ENCODE measurements at regions not wholly inside any gene's neighbourhood (a gene's known extent, or its start where the extent isn't known, plus 50 kb on each side); places are given as distances from the start of the nearest gene placed in this dataset.
"Not testable (repeated sequence)": the region's sequence is repeated elsewhere in the genome, so short reads cannot be mapped to it uniquely, and the experiment has no call there.

DNA sequence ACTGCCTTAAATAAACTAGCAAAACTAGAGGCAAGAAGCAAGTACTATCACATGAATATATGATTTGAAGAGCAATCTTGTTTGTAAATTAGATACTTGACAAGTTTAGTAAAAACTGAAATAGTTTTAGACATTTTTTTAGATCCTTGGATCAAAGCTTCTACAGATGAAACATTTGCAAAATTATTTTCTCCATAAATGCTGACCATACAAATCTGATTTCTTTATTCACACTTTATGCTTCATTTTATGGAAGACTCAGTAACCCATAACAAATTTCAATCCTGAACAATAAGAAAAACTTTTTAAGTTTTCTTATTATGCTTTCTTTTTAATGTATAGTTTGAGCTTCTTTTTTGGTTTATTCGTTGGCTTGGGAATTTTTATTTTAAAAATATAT is 750.2 kb upstream of the SLITRK5 start:
- intact Hi-C loops (cut with DNase I): no loop called here
- no peak for DNase-seq

DNA sequence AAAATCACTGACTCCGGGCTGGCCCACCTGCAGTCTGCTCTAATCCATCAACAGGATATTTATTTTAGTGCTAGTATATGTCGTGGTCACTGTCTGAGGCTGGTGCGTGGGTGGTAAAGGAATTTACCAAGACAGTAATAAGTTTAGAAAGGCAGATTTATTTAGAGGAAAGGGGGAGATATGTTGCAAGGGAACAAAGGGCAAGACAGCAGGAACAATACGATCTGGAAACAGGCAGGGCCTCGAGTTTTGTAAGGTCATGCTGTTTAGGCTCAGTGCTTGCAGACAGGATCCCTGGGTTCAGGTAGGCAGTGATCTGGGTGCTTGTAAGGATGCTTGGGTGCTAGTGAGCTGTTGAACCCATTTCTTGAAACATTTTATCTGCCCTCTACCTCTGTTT is 748.2 kb upstream of the SLITRK5 start:
- no peak for DNase-seq
- intact Hi-C loops (cut with DNase I): no loop called here

DNA sequence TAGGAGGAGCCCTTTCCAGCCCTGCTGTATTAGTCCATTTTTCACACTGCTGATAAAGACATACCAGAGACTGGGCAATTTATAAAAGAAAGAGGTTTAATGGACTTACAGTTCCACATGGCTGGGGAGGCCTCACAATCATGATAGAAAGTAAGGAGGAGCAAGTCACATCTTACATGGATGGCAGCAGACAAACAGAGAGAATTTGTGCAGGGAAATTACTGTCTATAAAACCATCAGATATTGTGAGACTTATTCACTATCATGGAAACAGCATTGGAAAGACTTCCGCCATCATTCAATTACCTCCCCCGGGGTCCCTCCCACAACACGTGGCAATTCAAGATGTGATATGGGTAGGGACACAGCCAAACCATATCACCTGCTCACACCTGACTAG is 744.3 kb upstream of the SLITRK5 start:
- intact Hi-C loops (cut with DNase I); DNase-seq: not testable (repeated sequence)

DNA sequence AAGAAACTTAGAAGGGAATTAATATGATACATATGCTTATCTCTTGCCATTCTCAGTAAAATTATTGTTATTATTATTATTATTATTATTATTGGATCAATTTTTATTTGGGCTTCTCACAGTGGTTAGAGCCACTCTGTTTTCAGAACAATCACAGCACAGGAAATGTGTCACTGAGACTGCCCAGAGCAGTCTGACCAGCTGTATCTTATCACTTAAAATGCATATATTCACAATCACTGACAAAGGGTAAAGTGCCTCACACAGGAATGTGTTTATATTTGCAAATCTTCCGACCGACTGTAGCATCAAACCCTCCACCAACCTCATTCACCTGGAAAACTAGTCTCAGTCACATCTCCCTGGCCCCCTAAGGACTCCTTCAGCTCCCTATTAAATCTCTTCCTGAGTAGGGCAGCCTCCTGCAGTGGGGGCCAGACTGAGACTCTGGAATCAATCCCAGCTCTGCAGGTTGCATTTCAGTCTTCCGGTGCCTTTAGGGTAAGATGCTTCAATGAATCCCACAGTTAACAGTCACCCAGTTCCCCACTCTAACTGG is 738.3 kb upstream of the SLITRK5 start:
- DNase-seq: no peak
- intact Hi-C loops (cut with DNase I): no loop called here

DNA sequence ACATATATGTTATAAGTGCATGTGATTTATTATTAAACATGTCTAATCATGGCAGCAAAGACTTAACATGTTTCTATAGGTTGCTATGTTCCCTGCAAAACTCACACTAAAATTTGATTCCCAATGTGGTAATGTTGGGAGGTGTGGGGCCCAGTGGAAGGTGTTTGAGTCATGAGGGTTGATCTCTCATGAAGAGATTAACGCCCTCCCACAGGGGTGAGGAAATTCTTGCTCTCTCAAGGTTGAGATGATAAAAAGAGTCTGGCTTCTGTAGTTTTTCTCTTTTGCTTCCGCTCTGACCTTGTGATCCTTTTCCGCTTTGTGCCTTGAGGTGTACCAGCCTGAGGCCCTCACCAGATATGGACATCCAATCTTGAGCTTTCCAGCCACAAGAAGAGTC is 737.5 kb upstream of the SLITRK5 start:
- intact Hi-C loops (cut with DNase I): no loop called here
- no peak for DNase-seq

DNA sequence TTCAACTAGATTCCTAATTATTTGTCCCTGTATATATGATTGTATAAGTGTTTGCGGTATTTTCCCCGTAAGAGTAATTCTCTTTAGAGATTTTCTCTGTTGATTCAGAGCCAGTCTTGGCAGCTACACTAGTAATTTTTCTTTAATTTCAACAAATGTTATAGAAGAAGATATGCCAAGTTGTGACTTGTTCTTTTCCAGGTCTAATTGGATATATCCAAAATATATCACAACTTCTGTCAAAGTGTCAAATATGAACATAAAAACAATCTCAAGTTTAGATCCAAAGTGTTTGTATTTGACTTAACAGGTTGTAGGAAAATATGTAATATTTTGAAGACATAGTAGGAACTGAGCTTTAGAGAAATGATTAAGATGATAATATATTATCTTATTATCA is 733.9 kb upstream of the SLITRK5 start:
- intact Hi-C loops (cut with DNase I): no loop called here
- no peak for DNase-seq

DNA sequence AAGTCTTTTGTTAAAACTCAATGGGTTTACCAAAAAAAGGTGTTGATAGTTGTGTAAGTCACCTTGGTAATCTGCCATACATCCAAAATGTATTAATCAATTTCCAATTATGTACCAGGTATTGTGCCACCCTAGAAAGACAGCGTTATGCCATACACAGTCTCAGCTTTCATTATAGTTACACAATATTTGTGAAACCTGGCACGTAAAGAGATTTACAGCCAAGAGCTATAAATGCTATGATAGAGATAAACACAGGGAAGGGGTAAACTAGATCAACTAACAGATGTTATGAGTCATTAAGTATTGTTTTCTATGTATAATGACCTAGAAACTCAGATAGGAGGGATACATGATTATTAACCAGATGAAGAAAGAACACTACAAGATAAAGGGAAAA is 725.6 kb upstream of the SLITRK5 start:
- no peak for DNase-seq
- intact Hi-C loops (cut with DNase I): no loop called here

DNA sequence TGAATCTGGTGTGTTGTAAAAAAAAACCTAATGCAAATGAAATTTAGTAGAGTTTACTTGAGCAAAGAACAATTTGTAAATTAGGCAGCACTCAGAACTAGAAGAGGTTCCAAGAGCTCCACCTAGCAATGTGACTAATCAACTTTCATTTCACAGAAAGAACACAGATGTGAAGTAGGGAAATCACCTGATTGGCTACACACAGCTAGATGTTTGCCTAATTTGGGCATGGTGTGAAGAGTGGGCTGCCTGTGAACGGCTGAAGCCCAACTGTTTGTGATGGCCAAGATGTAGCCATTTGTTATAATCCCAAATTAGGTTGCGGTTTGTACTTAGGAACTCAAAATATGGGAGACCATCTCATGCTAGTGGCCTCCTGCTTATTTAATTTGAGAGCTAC is 724.4 kb upstream of the SLITRK5 start:
- peak in 1 of 10 donors; percentile 17 for DNase-seq

DNA sequence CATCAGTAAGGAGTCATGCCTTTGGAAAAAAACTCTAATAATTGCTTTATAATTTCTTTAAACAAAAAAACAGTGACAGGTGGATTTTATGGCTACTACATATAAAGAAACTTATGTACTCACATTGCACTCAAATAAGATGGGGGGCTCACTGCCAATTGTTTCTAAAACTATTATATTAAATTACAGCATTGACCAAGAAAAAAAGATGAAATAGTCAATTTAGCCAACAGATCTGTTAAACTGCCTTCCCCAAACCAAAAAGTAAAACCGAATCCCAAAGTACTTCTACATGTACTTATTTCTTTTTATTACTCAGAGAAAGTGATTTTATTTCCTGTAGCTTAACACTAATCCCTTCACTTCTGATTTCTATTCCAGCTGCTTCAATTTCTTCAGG is 716.8 kb upstream of the SLITRK5 start:
- intact Hi-C loops (cut with DNase I): no loop called here
- no peak for DNase-seq

More for the DNA sequence above, 724.4 kb upstream of the SLITRK5 start:
- intact Hi-C loops (cut with DNase I): no loop called here

DNA sequence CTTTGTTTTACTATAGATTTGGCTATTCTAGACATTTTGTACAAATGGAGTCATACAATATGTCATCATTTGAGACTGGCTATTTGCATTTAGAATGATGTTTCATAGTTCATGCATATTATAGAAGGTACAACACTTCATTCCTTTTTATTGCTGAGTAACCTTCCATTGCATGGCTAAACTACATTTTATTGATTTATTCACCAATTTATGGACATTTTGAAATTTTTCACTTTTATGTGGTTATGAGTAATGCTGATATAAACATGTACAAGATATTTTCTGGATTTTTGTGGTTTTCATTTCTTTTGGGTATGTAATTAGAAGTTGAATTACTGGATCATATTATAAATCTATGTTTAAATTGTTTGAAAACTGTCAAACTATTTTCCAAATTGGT is 710.3 kb upstream of the SLITRK5 start:
- no peak for DNase-seq
- intact Hi-C loops (cut with DNase I): no loop called here

DNA sequence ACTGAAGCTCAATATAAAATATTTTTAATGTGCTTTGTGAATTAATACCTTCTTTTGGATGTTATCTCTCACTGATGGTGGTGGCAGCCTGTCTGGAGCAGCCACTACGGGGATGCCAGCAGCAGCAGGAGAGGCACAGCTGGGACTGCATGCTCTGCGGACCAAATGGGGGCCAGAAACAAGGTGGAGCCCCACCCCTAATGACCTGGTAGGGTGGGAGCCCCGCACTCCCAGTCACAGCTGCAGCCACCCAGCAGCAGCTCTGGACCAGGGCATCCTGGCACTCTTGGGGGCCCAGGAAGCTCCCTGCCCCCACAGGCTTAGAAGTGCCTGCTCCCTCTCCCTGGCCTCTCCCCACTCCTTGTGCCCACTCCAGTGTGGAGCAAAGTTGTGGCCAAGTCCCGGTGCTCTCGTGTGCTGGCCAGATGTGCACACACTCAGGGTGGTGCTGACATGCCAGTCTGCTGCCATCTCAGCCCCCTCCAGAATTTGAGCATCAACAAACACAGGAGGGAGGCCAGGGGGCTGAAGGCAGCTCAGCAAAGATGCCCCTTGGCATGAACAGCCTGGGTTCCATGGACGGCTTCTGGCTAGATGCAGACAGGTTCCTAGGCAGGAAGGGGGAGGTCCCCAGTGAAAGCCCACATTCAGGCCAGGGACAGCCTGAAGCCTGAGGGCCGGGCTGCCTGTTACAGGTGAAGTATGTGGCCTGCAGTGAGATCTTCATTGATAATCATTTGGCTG is 696.7 kb upstream of the SLITRK5 start:
- intact Hi-C loops (cut with DNase I): no loop called here
- DNase-seq: peak in 1 of 10 donors; percentile 40

DNA sequence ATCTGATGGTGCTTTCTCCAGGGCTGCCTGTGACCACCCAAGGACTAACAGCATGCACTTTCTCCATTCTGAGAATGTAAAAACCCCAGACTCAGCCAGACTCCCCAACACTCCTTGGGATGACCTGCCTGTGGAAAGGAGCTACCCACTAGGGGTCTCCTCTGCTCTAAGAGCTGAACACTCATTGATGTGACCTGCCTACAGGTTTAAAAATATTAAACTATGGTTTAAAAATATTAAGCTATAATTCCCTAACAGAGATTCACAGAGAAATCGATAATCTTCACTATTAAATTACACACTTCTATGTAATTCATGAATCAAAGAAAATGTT is 696.2 kb upstream of the SLITRK5 start:
- no peak for DNase-seq
- intact Hi-C loops (cut with DNase I): no loop called here

DNA sequence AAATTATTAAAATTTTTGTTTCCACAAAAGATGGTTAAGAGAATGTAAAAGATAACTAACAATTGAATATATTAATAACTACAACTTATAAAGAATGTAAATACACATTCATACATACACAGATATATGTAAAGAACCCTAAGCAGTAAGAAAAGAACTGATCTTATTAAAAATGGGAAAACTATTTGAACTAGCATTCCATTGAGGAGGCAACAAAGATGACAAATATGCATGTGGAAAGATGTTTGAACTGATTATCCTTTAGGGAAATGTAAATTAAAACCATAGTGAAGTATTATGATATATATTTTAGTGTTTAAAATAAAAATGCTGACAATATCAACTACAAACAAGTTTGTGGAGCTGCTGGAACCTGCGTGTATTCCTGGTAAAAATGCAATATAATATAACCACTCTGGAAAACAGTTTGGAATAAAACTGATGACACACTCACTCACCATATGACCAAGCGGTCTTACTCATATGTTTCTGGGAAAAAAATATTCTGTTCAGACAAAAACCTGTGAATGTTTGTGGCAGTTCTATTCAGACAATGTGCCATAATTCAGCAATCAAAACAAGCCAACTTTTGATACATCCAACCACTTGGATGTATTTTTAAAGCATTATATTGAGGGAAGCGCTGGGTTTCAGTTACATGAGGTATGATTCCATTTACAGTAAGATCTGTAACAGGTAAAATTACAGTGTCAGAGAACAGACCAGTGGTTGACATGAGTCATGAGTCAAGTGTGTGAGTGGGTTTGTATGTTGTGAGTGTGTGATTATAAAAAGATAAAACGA is 694.4 kb upstream of the SLITRK5 start:
- intact Hi-C loops (cut with DNase I): no loop called here

DNA sequence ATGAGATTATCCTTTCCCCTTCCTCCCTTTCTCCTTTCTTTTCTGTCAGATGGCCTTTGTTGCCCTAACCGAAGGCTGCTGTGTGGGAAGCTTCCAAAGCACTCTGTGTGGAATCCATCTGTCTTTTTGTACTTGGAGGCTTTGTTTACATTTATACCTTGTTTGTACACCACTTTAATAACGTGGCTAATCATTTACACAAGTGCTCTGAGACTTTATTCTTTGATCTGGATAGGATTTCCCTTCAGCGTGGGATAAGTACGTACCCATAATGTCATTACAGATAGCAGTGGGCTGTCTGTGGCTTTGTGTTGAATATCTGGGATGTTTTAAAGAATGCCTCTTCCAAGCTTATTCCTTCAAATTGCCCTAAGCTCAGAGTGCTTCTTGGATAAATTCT is 684.7 kb upstream of the SLITRK5 start:
- DNase-seq: no peak

More for the DNA sequence above, 694.4 kb upstream of the SLITRK5 start:
- no peak for DNase-seq

DNA sequence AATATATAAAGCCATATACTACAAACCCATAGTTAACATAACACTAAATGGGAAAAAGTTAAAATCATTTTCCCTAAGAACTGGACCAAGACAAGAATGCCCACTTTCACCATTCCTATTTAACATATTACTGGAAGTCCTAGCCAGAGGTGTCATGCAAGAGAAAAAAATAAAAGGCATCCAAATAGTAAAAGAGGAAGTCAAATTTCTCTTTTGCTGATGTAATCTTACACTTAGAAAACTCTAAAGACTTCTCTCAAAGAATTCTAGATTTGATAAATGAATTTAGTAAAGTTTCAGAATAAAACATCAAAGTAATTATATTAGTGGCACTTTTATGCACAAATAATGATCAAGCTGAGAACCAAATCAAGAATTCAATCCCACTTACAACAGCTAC is 678.9 kb upstream of the SLITRK5 start:
- intact Hi-C loops (cut with DNase I): no loop called here

More for the DNA sequence above, 684.7 kb upstream of the SLITRK5 start:
- intact Hi-C loops (cut with DNase I): no loop called here

DNA sequence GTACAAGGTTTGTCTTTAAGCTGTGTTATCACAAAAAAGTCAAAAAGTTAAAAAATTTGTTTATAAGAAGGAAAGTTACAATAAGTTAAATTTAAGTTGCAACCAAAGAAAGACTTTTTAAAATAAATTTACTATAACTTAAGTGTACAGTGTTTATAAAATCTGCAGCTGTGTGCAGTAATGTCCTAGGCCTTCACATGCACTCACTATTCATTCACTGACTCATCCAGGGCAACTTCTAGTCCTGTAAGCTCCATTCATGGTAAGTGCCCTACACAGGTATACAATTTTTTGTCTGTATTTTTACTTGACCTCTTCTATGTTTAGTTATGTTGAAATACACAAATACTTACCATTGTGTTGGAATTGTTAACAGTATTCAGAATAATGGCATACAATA is 667.9 kb upstream of the SLITRK5 start:
- intact Hi-C loops (cut with DNase I): no loop called here
- no peak for DNase-seq

More for the DNA sequence above, 678.9 kb upstream of the SLITRK5 start:
- no peak for DNase-seq

DNA sequence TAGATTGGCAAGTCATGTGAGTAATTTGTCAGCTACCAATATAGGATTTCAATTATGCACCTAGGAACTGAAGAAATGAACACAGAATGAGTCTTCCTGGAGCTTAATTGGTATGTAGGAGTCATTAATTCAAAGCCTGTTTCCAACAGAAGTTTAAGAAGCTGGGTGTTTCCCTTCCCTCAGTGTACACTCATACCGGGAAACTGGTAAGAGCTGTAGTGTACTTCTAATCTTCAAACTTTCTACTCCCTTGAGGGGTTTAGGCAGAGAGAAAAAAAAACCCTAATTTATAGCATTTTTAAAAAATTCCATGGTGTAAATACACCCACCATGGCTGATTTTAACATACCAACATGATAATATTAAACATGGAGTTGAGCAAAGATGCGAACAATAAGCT is 665.7 kb upstream of the SLITRK5 start:
- no peak for DNase-seq
- intact Hi-C loops (cut with DNase I): no loop called here

DNA sequence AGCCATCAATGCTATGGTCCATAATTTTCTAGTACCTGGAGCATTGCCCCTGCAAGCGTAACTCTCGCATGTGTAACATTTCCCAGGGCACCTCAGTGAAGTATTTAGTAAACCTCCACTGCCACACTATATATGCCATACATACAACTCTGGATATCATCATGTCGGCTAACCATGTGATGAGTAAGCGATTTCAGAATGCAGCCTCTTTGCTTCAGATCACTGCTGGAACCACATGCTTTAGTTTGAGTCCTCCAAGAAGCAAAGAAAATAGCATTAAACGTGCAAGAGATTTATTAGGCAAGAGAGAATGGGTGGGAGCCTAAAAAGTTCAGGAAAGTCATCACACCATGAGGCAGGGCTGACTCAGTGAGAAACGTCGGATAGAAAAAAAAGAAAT is 635.6 kb upstream of the SLITRK5 start:
- DNase-seq: no peak

DNA sequence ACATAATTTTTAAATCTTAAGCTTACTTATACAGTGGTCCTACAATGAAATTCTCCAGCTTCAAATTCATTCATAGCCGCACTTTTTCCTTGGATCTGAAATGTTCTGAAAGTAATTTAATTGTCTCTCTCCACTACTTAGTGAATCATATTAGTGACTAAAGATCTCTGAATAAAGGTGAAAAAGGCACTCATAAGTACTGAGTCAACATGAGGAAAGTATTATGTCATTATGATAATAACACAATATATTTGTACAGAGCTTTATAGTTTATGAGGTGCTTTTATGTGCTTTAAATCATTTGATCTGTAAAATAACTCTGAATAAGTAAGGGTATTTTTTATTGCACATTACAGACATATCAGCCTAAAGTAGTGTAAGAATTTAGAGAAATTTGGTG is 628.2 kb upstream of the SLITRK5 start:
- no peak for DNase-seq
- intact Hi-C loops (cut with DNase I): no loop called here

More for the DNA sequence above, 635.6 kb upstream of the SLITRK5 start:
- intact Hi-C loops (cut with DNase I): no loop called here

DNA sequence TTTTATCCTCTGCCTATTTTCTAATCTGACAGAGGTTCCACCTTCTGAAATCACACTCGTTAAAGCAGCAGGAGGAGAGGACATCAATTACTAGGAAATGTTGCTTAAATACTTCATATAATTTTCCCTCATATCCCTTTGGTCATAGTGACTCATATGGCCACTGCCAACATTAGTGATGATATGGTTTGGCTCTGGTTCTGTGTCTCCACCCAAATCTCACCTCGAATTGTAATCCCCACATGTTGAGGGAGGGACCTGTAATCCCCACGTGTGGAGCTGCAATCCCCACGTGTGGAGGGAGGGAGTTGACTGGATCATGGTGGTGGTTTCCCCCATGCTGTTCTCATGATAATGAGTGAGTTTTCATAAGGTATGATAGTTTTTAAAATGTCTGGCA is 618.4 kb upstream of the SLITRK5 start:
- DNase-seq: no peak
- intact Hi-C loops (cut with DNase I): no loop called here

DNA sequence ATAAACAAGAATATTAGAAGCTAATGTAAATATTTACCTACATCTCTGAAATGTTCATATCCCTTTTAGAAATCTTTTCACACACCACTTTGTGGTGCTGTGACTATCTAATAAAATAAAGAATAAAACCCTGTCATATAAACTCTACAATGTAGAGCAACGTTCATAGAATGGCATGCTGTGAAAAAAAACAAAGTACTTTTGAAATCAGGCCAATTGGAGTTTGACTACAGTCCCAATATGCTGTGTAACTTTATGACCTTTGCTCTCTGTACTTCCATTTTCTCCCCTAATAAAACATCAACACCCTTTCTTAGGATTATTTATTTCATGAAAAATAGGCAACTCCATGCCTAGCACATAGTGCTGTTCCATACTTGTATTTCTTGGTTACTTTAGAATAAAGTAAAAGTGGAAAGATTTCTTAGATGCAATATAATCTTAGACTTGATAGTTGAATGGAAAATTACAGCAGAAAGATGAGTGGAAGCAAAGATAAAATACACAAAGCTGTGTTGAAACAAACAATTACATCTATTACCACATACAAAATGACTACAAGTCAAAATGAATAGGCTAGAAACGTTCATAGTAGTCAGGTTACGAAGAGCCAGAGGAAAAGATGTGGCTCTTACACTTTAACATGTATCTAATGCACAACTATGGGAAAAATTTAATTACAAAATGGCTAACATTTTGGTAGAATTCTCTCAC is 613.2 kb upstream of the SLITRK5 start:
- intact Hi-C loops (cut with DNase I): no loop called here
- no peak for DNase-seq
